OCI-LY1 (cell line): ENCODE measurements at regions not wholly inside any gene's neighbourhood (a gene's known extent, or its start where the extent isn't known, plus 50 kb on each side); places are given as distances from the start of the nearest gene placed in this dataset.

ENCODE experiments used
- EZH2 ChIP-seq: fragments of 200-600 bp; sonication (generic), shearing (Covaris generic); IDR thresholded peaks from 2 replicates; pipeline ENCODE4 v1.8.0; 2017; ENCODE audit warnings: borderline replicate concordance, mixed run types, mild to moderate bottlenecking, antibody characterized with exemption, low read length, moderate library complexity, mixed read lengths
- TF ChIP-seq, protein P1 (sequence below): fragments of 200-600 bp; sonication (generic), shearing (Covaris generic); IDR thresholded peaks from 2 replicates; pipeline ENCODE4 v1.5.1; 2017; ENCODE audit warnings: mild to moderate bottlenecking, antibody characterized with exemption, low read length, moderate library complexity, mixed read lengths

DNA sequence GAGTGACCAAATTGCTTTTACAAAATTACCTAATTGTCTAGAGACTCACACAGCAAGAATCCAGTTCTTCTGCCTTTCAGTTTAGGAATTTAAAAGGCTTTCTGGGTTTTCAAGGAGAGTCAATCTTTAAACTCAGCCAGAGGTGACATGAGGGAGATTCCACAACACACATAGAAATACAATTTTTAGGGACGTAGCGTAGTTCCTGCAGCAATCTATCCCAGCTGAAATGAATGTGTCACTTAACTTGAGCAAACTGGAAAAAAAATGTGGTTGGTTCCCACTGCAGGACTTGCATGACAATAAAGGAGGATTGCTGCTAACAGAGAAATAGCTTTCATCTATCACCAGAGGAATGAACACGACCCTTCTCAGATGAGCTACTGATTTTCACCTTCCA, 269.7 kb downstream of the OTOL1 start:
- TF ChIP-seq, protein P1, sequence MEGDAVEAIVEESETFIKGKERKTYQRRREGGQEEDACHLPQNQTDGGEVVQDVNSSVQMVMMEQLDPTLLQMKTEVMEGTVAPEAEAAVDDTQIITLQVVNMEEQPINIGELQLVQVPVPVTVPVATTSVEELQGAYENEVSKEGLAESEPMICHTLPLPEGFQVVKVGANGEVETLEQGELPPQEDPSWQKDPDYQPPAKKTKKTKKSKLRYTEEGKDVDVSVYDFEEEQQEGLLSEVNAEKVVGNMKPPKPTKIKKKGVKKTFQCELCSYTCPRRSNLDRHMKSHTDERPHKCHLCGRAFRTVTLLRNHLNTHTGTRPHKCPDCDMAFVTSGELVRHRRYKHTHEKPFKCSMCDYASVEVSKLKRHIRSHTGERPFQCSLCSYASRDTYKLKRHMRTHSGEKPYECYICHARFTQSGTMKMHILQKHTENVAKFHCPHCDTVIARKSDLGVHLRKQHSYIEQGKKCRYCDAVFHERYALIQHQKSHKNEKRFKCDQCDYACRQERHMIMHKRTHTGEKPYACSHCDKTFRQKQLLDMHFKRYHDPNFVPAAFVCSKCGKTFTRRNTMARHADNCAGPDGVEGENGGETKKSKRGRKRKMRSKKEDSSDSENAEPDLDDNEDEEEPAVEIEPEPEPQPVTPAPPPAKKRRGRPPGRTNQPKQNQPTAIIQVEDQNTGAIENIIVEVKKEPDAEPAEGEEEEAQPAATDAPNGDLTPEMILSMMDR, result no peak
- TF ChIP-seq EZH2, result no peak
